ENCODE measurements at regions not wholly inside any gene's neighbourhood (a gene's known extent, or its start where the extent isn't known, plus 50 kb on each side); places are given as distances from the start of the nearest gene placed in this dataset.

GRCh38 chr2:175872721-175873120 lies 129.3 kb downstream of the LNPK start:
- Histone ChIP-seq H3K9ac (ENCODE audit: low read depth in 1 of 2, low read length in 2 of 2) (no peak overlapping the region), H3K27ac (ENCODE audit: low read depth, low read length) (no peak overlapping the region), H3K4me1 (ENCODE audit: control insufficient read depth in 1 of 2, insufficient read depth in 2 of 2, low read length in 2 of 2) (no peaks in the 10 kb centered on the region), H3K4me3 (ENCODE audit: low read depth in 1 of 2, low read length in 2 of 2) (no peak overlapping the region), H3K9me3 (ENCODE audit: control insufficient read depth in 1 of 2, low read length in 2 of 2) (no peaks in the 10 kb centered on the region), H3K36me3 (ENCODE audit: control insufficient read depth in 1 of 2, insufficient read depth in 2 of 2, low read length in 2 of 2) (no peaks in the 10 kb centered on the region), H3K27me3 (ENCODE audit: control insufficient read depth in 1 of 2, insufficient read depth in 2 of 2, low read length in 2 of 2) (peaks cover 4 to 5% of the 10 kb centered on the region in 2 donors)

DNA sequence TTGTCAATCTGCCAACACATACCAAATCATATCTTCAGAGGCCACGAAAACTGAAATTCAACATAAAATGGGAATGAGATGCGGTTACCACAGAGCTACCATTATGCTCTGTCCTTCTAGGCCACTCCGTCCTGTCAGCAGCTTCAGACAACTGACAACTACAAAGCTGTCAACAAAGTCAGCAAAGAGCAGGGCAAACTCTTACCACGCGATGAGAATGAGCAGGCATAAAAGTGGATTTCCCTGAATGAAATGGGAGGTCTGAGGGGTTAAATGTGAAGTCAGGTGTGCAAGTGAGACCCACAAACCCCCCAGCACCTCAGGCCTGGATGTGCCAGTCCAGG lies 130.1 kb downstream of the LNPK start:
- no peak overlapping the region for H3K9ac ChIP-seq (ENCODE audit: low read depth in 1 of 2, low read length in 2 of 2)
- H3K36me3 ChIP-seq (ENCODE audit: control insufficient read depth in 1 of 2, insufficient read depth in 2 of 2, low read length in 2 of 2): no peaks in the 10 kb centered on the region
- no peaks in the 10 kb centered on the region for H3K4me1 ChIP-seq (ENCODE audit: control insufficient read depth in 1 of 2, insufficient read depth in 2 of 2, low read length in 2 of 2)
- no peaks in the 10 kb centered on the region for H3K9me3 ChIP-seq (ENCODE audit: control insufficient read depth in 1 of 2, low read length in 2 of 2)
- H3K4me3 ChIP-seq (ENCODE audit: low read depth in 1 of 2, low read length in 2 of 2): no peak overlapping the region
- H3K27ac ChIP-seq (ENCODE audit: low read depth, low read length): no peak overlapping the region
- peaks cover 4 to 5% of the 10 kb centered on the region in 2 donors for H3K27me3 ChIP-seq (ENCODE audit: control insufficient read depth in 1 of 2, insufficient read depth in 2 of 2, low read length in 2 of 2)

DNA sequence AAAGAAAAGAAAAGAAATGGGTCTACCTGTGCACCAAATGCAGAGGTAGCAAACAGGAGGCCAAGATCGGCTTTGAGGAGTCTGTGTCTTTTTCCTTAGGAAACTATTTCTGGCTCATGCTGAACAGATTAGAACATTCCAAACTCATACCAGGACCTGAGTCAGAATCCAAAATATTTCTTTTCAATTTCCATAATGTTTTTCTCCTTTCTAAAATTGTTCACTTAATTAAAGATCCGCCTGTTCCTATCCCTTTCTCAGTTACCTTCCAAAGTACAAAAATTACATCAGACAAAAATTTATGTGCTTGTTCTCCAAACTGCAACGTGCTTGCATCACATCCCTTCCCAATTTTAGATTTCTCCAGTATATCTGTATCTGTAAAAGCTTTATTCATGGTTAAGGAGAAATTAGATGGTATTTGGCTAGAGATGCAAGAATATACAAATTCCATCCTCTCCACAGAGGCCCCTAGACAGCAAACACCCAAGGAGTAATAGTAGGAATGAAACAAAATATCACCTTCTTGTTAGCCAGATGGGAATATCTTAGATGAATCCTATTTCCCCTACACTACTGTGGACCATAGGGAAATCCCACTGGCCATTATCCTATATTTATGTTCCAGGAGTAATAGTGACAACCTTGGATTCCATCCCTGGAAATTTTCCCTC lies 130.6 kb downstream of the LNPK start:
- Histone ChIP-seq H3K27me3 (ENCODE audit: control insufficient read depth in 1 of 2, insufficient read depth in 2 of 2, low read length in 2 of 2) (peaks cover 4 to 5% of the 10 kb centered on the region in 2 donors), H3K9ac (ENCODE audit: low read depth in 1 of 2, low read length in 2 of 2) (no peak overlapping the region), H3K4me1 (ENCODE audit: control insufficient read depth in 1 of 2, insufficient read depth in 2 of 2, low read length in 2 of 2) (no peaks in the 10 kb centered on the region), H3K9me3 (ENCODE audit: control insufficient read depth in 1 of 2, low read length in 2 of 2) (no peaks in the 10 kb centered on the region), H3K27ac (ENCODE audit: low read depth, low read length) (no peak overlapping the region), H3K36me3 (ENCODE audit: control insufficient read depth in 1 of 2, insufficient read depth in 2 of 2, low read length in 2 of 2) (no peaks in the 10 kb centered on the region), H3K4me3 (ENCODE audit: low read depth in 1 of 2, low read length in 2 of 2) (no peak overlapping the region)

GRCh38 chr2:175865716-175866115 lies 136.4 kb downstream of the LNPK start:
- Histone ChIP-seq H3K4me1 (ENCODE audit: control insufficient read depth in 1 of 2, insufficient read depth in 2 of 2, low read length in 2 of 2) (no peaks in the 10 kb centered on the region), H3K9ac (ENCODE audit: low read depth in 1 of 2, low read length in 2 of 2) (no peak overlapping the region), H3K36me3 (ENCODE audit: control insufficient read depth in 1 of 2, insufficient read depth in 2 of 2, low read length in 2 of 2) (no peaks in the 10 kb centered on the region), H3K27me3 (ENCODE audit: control insufficient read depth in 1 of 2, insufficient read depth in 2 of 2, low read length in 2 of 2) (no peaks in the 10 kb centered on the region), H3K4me3 (ENCODE audit: low read depth in 1 of 2, low read length in 2 of 2) (no peak overlapping the region), H3K9me3 (ENCODE audit: control insufficient read depth in 1 of 2, low read length in 2 of 2) (no peaks in the 10 kb centered on the region), H3K27ac (ENCODE audit: low read depth, low read length) (no peak overlapping the region)

DNA sequence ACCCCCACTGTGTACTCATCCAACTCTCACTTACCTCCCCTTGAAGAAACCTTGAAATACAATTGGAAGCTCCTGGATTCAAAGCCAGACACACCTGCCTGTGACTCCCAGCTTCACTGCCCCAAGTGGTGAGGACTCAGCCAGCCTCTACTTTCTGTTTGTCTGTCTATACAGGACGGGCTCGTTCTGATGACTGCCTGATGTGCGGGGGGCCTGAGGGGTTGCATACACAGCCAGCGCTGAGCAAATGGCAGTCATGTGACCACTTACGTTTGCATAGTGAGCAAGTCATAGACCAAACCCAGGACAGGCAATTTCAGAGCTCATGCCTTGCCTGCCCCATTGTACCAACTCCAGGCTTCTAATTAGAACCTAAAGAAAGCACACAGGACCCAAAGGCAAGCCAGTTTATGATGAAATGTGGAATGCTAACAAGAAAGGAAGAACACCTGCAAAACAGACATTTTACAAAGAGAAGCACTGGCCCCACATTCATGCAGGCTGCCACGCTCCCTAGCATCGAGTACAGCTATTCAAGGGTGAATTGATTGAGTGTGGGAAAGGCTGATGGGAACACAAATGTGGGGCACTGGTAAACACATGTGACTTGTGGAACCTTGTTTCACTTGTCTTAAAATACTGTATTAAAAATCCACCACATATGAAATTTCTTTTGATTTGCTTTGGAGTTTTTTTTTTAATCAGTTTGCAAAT lies 137.8 kb downstream of the LNPK start:
- H3K27ac ChIP-seq (ENCODE audit: low read depth, low read length): no peak overlapping the region
- no peaks in the 10 kb centered on the region for H3K9me3 ChIP-seq (ENCODE audit: control insufficient read depth in 1 of 2, low read length in 2 of 2)
- H3K27me3 ChIP-seq (ENCODE audit: control insufficient read depth in 1 of 2, insufficient read depth in 2 of 2, low read length in 2 of 2): no peaks in the 10 kb centered on the region
- H3K9ac ChIP-seq (ENCODE audit: low read depth in 1 of 2, low read length in 2 of 2): no peak overlapping the region
- no peaks in the 10 kb centered on the region for H3K36me3 ChIP-seq (ENCODE audit: control insufficient read depth in 1 of 2, insufficient read depth in 2 of 2, low read length in 2 of 2)
- no peaks in the 10 kb centered on the region for H3K4me1 ChIP-seq (ENCODE audit: control insufficient read depth in 1 of 2, insufficient read depth in 2 of 2, low read length in 2 of 2)
- H3K4me3 ChIP-seq (ENCODE audit: low read depth in 1 of 2, low read length in 2 of 2): no peak overlapping the region

- H3K9me3 ChIP-seq (ENCODE audit: control insufficient read depth in 1 of 2, low read length in 2 of 2): no peaks in the 10 kb centered on the region
- no peaks in the 10 kb centered on the region for H3K36me3 ChIP-seq (ENCODE audit: control insufficient read depth in 1 of 2, insufficient read depth in 2 of 2, low read length in 2 of 2)
- no peak overlapping the region for H3K9ac ChIP-seq (ENCODE audit: low read depth in 1 of 2, low read length in 2 of 2)
- H3K4me1 ChIP-seq (ENCODE audit: control insufficient read depth in 1 of 2, insufficient read depth in 2 of 2, low read length in 2 of 2): no peaks in the 10 kb centered on the region
- no peaks in the 10 kb centered on the region for H3K27me3 ChIP-seq (ENCODE audit: control insufficient read depth in 1 of 2, insufficient read depth in 2 of 2, low read length in 2 of 2)
- no peak overlapping the region for H3K27ac ChIP-seq (ENCODE audit: low read depth, low read length)
- no peak overlapping the region for H3K4me3 ChIP-seq (ENCODE audit: low read depth in 1 of 2, low read length in 2 of 2)
Observed at GRCh38 chr2:175861958-175862357, 140.1 kb downstream of the LNPK start.

- Histone ChIP-seq H3K9ac (ENCODE audit: low read depth in 1 of 2, low read length in 2 of 2) (no peak overlapping the region), H3K9me3 (ENCODE audit: control insufficient read depth in 1 of 2, low read length in 2 of 2) (no peaks in the 10 kb centered on the region), H3K27me3 (ENCODE audit: control insufficient read depth in 1 of 2, insufficient read depth in 2 of 2, low read length in 2 of 2) (peaks cover 0 to 3% of the 10 kb centered on the region in 2 donors), H3K4me3 (ENCODE audit: low read depth in 1 of 2, low read length in 2 of 2) (no peak overlapping the region), H3K27ac (ENCODE audit: low read depth, low read length) (no peak overlapping the region), H3K36me3 (ENCODE audit: control insufficient read depth in 1 of 2, insufficient read depth in 2 of 2, low read length in 2 of 2) (no peaks in the 10 kb centered on the region), H3K4me1 (ENCODE audit: control insufficient read depth in 1 of 2, insufficient read depth in 2 of 2, low read length in 2 of 2) (no peaks in the 10 kb centered on the region)
Observed at GRCh38 chr2:175855794-175856453, 146.1 kb downstream of the LNPK start.

- no peaks in the 10 kb centered on the region for H3K36me3 ChIP-seq (ENCODE audit: control insufficient read depth in 1 of 2, insufficient read depth in 2 of 2, low read length in 2 of 2)
- no peaks in the 10 kb centered on the region for H3K9me3 ChIP-seq (ENCODE audit: control insufficient read depth in 1 of 2, low read length in 2 of 2)
- H3K4me3 ChIP-seq (ENCODE audit: low read depth in 1 of 2, low read length in 2 of 2): no peak overlapping the region
- no peak overlapping the region for H3K27ac ChIP-seq (ENCODE audit: low read depth, low read length)
- H3K4me1 ChIP-seq (ENCODE audit: control insufficient read depth in 1 of 2, insufficient read depth in 2 of 2, low read length in 2 of 2): no peaks in the 10 kb centered on the region
- no peak overlapping the region for H3K9ac ChIP-seq (ENCODE audit: low read depth in 1 of 2, low read length in 2 of 2)
- peaks cover 0 to 3% of the 10 kb centered on the region in 2 donors for H3K27me3 ChIP-seq (ENCODE audit: control insufficient read depth in 1 of 2, insufficient read depth in 2 of 2, low read length in 2 of 2)
Observed at GRCh38 chr2:175855236-175855635, 146.8 kb downstream of the LNPK start.

DNA sequence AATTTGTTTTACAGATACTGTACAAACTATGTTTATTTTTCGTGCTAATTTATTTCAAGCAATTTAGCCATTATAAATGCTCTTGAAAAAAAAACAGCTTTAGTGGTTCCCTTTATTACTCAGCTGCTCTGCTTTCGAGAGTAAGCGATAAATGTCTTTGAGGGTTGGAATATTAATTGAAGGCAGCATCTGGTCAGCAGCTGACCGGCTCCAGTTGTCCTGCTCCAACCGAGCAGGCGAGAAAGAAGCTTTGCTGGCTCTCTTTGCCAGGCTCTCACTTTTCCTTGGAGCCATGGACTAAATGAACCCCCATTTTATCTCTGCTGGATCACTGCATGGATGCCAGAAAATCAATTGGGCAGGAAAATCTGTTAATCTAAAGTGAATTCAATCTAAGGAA lies 147.4 kb downstream of the LNPK start:
- Histone ChIP-seq H3K4me3 (ENCODE audit: low read depth in 1 of 2, low read length in 2 of 2) (no peak overlapping the region), H3K27ac (ENCODE audit: low read depth, low read length) (no peak overlapping the region), H3K9me3 (ENCODE audit: control insufficient read depth in 1 of 2, low read length in 2 of 2) (no peaks in the 10 kb centered on the region), H3K27me3 (ENCODE audit: control insufficient read depth in 1 of 2, insufficient read depth in 2 of 2, low read length in 2 of 2) (peaks cover 0 to 3% of the 10 kb centered on the region in 2 donors), H3K9ac (ENCODE audit: low read depth in 1 of 2, low read length in 2 of 2) (no peak overlapping the region), H3K36me3 (ENCODE audit: control insufficient read depth in 1 of 2, insufficient read depth in 2 of 2, low read length in 2 of 2) (no peaks in the 10 kb centered on the region), H3K4me1 (ENCODE audit: control insufficient read depth in 1 of 2, insufficient read depth in 2 of 2, low read length in 2 of 2) (no peaks in the 10 kb centered on the region)

DNA sequence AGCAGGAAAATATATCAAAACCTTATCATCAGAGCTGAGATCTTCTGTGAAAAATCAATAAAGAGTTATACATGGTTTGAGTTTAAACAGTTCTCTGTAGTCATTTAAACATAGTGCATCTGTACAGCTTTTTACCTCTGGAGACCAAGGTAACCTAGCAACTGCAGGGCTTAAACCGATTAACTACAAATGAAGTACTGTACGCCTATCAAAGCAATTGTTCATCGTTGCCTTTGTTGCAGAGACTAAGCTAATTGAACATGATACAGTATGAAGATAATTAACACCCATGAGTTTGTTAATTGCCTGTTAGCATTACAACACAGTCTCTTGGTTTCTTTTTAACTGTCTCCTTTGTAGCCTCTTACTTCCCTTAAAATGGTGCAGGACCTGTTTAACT lies 147.9 kb downstream of the LNPK start:
- Histone ChIP-seq H3K4me1 (ENCODE audit: control insufficient read depth in 1 of 2, insufficient read depth in 2 of 2, low read length in 2 of 2) (no peaks in the 10 kb centered on the region), H3K27ac (ENCODE audit: low read depth, low read length) (no peak overlapping the region), H3K36me3 (ENCODE audit: control insufficient read depth in 1 of 2, insufficient read depth in 2 of 2, low read length in 2 of 2) (no peaks in the 10 kb centered on the region), H3K27me3 (ENCODE audit: control insufficient read depth in 1 of 2, insufficient read depth in 2 of 2, low read length in 2 of 2) (peaks cover 0 to 3% of the 10 kb centered on the region in 2 donors), H3K9me3 (ENCODE audit: control insufficient read depth in 1 of 2, low read length in 2 of 2) (no peaks in the 10 kb centered on the region), H3K9ac (ENCODE audit: low read depth in 1 of 2, low read length in 2 of 2) (no peak overlapping the region), H3K4me3 (ENCODE audit: low read depth in 1 of 2, low read length in 2 of 2) (no peak overlapping the region)
